ENCODE measurements at regions not wholly inside any gene's neighbourhood (a gene's known extent, or its start where the extent isn't known, plus 50 kb on each side); places are given as distances from the start of the nearest gene placed in this dataset.

DNA sequence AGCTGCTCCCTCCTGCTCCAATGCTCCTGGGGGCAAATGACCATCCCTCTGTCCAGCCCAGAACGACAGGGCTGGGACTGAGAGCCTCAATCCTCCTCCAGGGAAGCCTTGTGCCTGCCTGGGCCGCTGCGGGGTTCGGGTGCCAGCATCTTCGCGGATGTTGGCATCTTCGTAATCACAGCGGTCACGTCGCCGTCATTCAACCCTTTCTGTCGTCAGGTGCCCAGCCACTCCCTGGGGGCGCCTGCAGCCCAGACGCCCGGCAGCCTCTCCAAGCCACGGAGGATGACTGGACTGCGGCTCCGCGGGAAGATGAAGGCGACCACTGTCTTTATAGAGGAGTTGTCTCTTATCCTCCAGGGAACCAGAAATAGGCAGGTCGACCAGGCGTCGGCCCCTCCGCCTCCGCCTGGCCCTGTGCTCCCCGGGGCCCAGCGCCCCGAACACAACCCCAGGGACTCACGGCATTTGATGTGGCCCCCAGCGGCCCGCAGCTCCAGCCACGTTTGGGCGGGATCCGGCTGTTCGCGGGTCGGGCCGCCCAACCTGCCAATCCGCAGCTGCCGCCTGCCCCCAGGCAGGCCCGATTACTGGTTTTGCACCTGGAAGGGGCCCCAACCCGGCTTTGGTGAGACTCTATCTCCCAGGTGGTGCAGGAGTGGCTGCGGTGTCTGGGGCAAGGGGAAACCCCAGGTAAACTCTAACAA lies 113.9 kb downstream of the THNSL2 start:
- DNase-seq (ENCODE audit: low read depth), result no peak

GRCh38 chr2:88281302-88282217 lies 111.4 kb downstream of the THNSL2 start:
- peak; percentile 1 for DNase-seq (ENCODE audit: low read depth)

DNA sequence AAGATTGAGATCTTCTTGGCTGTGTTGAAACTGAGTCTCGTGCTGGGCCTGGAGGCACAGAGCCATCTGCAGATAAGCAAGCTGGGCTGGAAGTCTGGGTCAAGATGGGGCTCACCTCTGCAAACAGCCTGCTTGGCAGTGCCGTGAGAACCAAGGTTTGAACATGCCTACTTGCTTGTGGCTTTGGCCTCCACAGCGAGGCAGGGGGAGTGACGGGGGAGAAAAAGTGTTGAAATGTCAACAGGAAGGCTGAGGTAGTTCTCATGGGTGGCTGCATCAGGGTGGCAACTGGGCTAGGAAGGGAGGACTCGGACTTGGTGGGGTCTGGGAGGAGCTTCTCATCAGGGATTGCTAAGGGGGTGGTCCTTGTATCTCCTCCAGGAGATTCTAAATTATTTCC lies 99.7 kb downstream of the THNSL2 start:
- DNase-seq (ENCODE audit: low read depth), result no peak

DNA sequence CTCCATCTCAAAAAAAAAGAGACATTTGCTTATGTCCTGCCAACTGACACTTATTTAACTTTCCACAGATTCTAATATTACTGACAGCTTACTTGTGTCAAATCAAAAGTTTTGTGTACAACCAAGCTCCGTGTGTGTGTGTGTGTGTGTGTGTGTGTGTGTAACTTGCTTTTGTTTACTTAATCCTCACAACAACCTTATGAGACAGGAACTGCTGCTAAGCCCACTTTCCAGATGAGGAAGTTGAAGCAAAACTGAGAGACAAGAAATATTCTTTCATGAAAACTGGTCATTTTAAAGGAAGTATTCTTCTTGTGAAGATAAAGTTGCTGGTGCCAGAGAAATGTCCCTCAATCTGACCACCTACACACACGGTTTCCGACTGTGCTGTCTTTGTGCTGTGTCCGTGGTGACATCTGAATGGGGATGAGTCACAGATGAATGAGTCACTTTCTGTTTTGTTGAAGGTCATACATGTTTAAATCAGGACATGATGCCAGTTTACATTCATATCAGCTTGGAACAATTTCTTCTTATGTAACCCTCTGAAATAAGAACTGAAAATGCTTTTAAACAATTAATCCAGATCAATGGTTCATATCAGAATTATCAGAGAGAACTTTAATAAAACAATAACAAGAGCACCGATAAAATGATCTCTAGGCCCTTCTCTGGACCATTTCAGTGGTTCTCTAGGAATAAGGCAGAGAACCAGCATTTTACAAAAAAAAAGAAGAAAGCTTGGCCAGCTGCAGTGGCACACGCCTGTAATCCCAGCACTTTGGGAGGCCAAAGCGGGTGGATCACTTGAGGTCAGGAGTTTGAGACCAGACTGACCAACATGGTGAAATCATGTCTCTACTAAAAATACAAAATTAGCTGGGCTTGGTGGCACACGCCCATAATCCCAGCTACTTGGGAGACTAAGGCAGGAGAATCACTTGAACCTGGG lies 95.5 kb downstream of the THNSL2 start:
- DNase-seq (ENCODE audit: low read depth), result peak; percentile 36

DNA sequence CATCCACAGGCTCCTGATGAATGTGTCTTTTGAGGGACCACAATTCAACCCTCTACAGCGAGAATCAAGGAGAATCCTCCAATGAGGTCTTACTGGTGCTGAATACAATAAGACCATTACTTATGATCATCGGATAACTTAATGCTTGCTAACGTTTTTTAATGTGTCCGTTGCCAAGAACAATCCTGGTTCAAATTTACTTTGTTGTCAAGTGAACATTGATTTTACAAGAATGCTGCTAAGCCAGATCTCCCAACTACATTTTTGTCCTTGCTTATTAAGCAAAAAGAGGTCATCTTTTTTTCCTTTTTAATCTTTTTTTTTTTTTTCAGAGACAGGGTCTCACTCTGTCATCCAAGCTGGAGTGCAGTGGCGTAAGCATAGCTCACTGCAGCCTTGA lies 93.7 kb downstream of the THNSL2 start:
- no peak for DNase-seq (ENCODE audit: low read depth)

DNA sequence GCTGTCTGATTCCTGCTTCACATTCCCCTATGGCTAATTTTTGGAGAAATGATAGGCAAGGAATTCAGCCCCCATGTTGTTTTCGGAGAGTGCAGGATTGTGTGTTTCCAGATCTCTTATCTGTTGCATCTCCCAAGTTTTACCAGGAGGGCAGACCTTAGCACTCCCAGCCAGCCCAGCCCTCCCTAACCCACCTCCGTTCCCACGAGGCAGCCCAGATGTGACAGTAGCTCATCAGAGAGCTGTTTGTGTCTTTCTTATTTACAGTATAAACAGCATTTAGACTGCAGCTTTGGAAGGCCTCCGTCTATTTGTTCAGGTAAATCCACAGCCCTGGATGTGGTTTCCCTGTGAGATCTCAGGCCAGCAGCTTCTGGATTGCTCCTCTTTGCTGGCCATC lies 91.6 kb downstream of the THNSL2 start:
- DNase-seq (ENCODE audit: low read depth), result no peak

- DNase-seq (ENCODE audit: low read depth), result no peak
These were observed 88.1 kb downstream of the THNSL2 start for GRCh38 chr2:88258208-88258607.

GRCh38 chr2:88254437-88255091 lies 84.4 kb downstream of the THNSL2 start:
- DNase-seq (ENCODE audit: low read depth), result peak; percentile 5

DNA sequence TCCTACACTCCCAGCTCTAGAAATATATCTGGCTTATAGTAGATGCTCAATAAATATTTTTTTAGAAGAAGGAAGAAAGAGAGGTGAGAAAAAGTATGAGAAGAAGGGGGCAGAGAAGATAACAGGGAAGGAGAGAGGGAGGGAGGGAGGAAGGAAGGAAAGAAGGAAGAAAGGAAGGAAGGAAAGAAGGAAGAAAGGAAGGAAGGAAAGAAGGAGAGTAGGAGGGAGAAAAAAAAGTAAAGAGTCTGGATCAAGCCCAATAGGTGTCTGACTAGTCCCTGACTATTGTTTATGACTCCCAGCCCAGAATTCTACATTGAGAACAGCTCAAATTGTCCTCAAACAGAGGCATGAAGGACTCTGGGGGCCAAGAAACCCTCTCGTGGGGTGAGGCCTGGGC lies 83.9 kb downstream of the THNSL2 start:
- DNase-seq (ENCODE audit: low read depth), result no peak

GRCh38 chr2:88253375-88253774 lies 83.2 kb downstream of the THNSL2 start:
- no peak for DNase-seq (ENCODE audit: low read depth)

GRCh38 chr2:88252646-88253045 lies 82.5 kb downstream of the THNSL2 start:
- no peak for DNase-seq (ENCODE audit: low read depth)

GRCh38 chr2:88252111-88252510 lies 82.0 kb downstream of the THNSL2 start:
- no peak for DNase-seq (ENCODE audit: low read depth)

GRCh38 chr2:88250404-88250803 lies 80.3 kb downstream of the THNSL2 start:
- DNase-seq (ENCODE audit: low read depth), result no peak

DNA sequence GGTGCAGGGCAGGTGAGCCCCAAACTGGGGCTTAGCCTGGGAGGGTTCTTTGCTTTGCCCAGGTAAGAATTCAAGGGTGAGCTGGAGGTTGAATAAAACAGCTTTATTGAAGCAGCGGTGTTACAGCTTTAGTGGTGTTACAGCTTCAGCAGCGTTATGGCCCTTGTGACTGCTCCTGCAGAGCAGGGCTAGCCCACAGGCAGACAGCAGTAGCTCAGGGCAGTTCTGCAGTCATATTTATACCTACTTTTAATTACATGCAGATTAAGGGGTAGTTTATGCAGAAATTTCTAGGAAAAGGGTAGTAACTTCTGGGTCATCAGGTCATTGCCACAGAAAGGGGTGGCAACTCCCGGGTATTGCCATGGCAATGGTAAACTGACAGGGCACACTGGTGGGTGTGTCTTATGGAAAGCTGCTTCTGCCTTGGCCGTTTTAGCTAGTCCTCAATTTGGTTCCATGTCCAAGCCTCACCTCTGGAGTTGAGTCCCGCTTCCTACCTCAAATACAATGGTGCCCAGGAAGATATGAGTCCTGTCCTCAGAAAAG lies 78.2 kb downstream of the THNSL2 start:
- no peak for DNase-seq (ENCODE audit: low read depth)

GRCh38 chr2:88247531-88247930 lies 77.4 kb downstream of the THNSL2 start:
- DNase-seq (ENCODE audit: low read depth), result no peak

GRCh38 chr2:88245109-88245508 lies 75.0 kb downstream of the THNSL2 start:
- DNase-seq (ENCODE audit: low read depth), result no peak

GRCh38 chr2:88239781-88240180 lies 69.6 kb downstream of the THNSL2 start:
- DNase-seq (ENCODE audit: low read depth), result no peak

GRCh38 chr2:88236666-88237065 lies 66.5 kb downstream of the THNSL2 start:
- DNase-seq (ENCODE audit: low read depth), result no peak
